LNCAP (cell line): ENCODE measurements at regions not wholly inside any gene's neighbourhood (a gene's known extent, or its start where the extent isn't known, plus 50 kb on each side); places are given as distances from the start of the nearest gene placed in this dataset.

Experiments used
- CTCF ChIP-seq: fragments of 450-650 bp; IDR thresholded peaks from 2 replicates; pipeline ENCODE4 v1.5.1; 2017; ENCODE audit warnings: mild to moderate bottlenecking

- TF ChIP-seq CTCF, result no peak
Observed at GRCh38 chr18:35918564-35918963, 53.9 kb upstream of the RMP24 start.

GRCh38 chr18:35919179-35919578 lies 53.3 kb upstream of the RMP24 start:
- no peak for TF ChIP-seq CTCF

DNA sequence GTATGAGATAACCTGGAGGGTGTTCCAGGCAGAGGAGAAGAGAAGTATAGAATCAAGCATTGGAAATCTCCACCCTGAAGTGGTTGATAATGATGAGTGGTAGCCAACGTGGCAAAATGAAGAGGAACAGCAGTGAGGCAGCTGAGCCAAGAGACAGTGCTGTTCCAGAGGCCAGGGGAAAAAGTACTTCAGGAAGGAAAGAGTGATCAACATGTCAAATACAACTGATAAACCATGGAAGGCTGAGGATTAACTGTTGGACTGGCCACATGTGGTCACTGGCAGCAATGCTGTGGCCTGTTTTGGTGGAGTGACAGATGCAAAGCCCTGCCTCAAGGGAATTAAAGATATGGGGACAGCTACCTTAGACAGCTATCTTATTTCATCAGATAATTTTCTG lies 51.9 kb upstream of the RMP24 start:
- TF ChIP-seq CTCF, result no peak
